CD14-positive monocyte (primary cell): ENCODE measurements at regions not wholly inside any gene's neighbourhood (a gene's known extent, or its start where the extent isn't known, plus 50 kb on each side); places are given as distances from the start of the nearest gene placed in this dataset.

Experiments
- DNase-seq, 3 donors: peaks; one replicate each; pipeline ENCODE4 v3.0.0-alpha.2; 2011 to 2022
- H2AFZ ChIP-seq: 2 replicates; pipeline ENCODE4 v1.6.0; 2012; ENCODE audit warnings: mild to moderate bottlenecking, low read depth, low read length, inconsistent platforms; ENCODE audit not compliant: insufficient read depth, poor library complexity, severe bottlenecking
- H3K27ac ChIP-seq, 2 donors: 1 replicate in 1 of 2; 2 replicates in 1 of 2; pipeline ENCODE4 v1.5.1; 2012 to 2013; ENCODE audit warnings: low read length in 2 of 2, control low read depth in 1 of 2, inconsistent platforms in 1 of 2, low read depth in 1 of 2, mild to moderate bottlenecking in 1 of 2
- H3K27me3 ChIP-seq, 2 donors: one replicate each; pipeline versions ENCODE4 v1.6.0 to v1.6.1; 2011 to 2013; ENCODE audit warnings: low read length in 2 of 2; ENCODE audit not compliant: control insufficient read depth in 2 of 2, insufficient read depth in 2 of 2
- H3K36me3 ChIP-seq, 2 donors: replicated peaks in 1 of 2; 1 replicate in 1 of 2; 2 replicates in 1 of 2; pipeline versions ENCODE4 v1.5.1 to v1.6.1; 2012 to 2013; ENCODE audit warnings: low read length in 2 of 2, control low read depth in 1 of 2, inconsistent platforms in 1 of 2, mild to moderate bottlenecking in 1 of 2; ENCODE audit not compliant: insufficient read depth in 2 of 2, control insufficient read depth in 1 of 2
- H3K4me1 ChIP-seq, 2 donors: 1 replicate in 1 of 2; 2 replicates in 1 of 2; pipeline versions ENCODE4 v1.5.1 to v1.6.1; 2012 to 2013; ENCODE audit warnings: low read length in 2 of 2, control low read depth in 1 of 2, inconsistent platforms in 1 of 2, mild to moderate bottlenecking in 1 of 2, moderate library complexity in 1 of 2; ENCODE audit not compliant: insufficient read depth in 2 of 2, control insufficient read depth in 1 of 2
- H3K4me2 ChIP-seq: replicated peaks from 2 replicates; pipeline ENCODE3; 2012; ENCODE audit warnings: low read length, moderate library complexity, mild to moderate bottlenecking; ENCODE audit not compliant: poor library complexity, severe bottlenecking; ENCODE audit errors: extremely low read depth
- H3K4me3 ChIP-seq, 3 experiments: fragments of 200-600 bp in 1 of 3; sonication (generic) in 1 of 3; replicated peaks in 1 of 3; 1 replicate in 2 of 3; 2 replicates in 1 of 3; pipeline ENCODE4 v1.5.1; 2011 to 2013; ENCODE audit warnings: low read length in 3 of 3, mild to moderate bottlenecking in 3 of 3, control low read depth in 2 of 3, low read depth in 2 of 3, inconsistent platforms in 1 of 3, moderate library complexity in 1 of 3
- H3K79me2 ChIP-seq: 2 replicates; pipeline ENCODE4 v1.6.0; 2012; ENCODE audit warnings: mild to moderate bottlenecking, control low read depth, inconsistent platforms, low read length, moderate library complexity; ENCODE audit not compliant: insufficient read depth
- H3K9ac ChIP-seq: 2 replicates; pipeline ENCODE4 v1.6.0; 2017; ENCODE audit warnings: low read length, mild to moderate bottlenecking; ENCODE audit not compliant: insufficient read depth, poor library complexity, severe bottlenecking
- H3K9me3 ChIP-seq, 2 donors: replicated peaks in 1 of 2; 1 replicate in 1 of 2; 2 replicates in 1 of 2; pipeline versions ENCODE4 v1.5.1 to v1.6.1; 2012 to 2013; ENCODE audit warnings: low read length in 2 of 2, control low read depth in 1 of 2; ENCODE audit not compliant: control insufficient read depth in 1 of 2, insufficient read depth in 1 of 2
- H4K20me1 ChIP-seq: 2 replicates; pipeline ENCODE4 v1.6.0; 2012; ENCODE audit warnings: mild to moderate bottlenecking, low read length, control low read depth, moderate library complexity; ENCODE audit not compliant: insufficient read depth
- H3K27ac Mint-ChIP-seq, 7 donors: one replicate each; pipeline ENCODE4 v1.8.0; 2020; ENCODE audit warnings: mild to moderate bottlenecking in 7 of 7, mixed read lengths in 7 of 7, moderate library complexity in 6 of 7, inconsistent platforms in 2 of 7
- H3K27me3 Mint-ChIP-seq, 3 donors: one replicate each; pipeline ENCODE4 v1.8.0; 2021 to 2022; ENCODE audit warnings: low read depth in 3 of 3, mild to moderate bottlenecking in 3 of 3, mixed read lengths in 3 of 3, moderate library complexity in 3 of 3, inconsistent platforms in 1 of 3
- H3K36me3 Mint-ChIP-seq, 2 donors: one replicate each; pipeline ENCODE4 v1.8.0; 2020; ENCODE audit warnings: mixed read lengths in 2 of 2, inconsistent platforms in 1 of 2, mild to moderate bottlenecking in 1 of 2
- H3K4me1 Mint-ChIP-seq: one replicate; pipeline ENCODE4 v1.8.0; 2020; ENCODE audit warnings: mild to moderate bottlenecking, mixed read lengths
- H3K4me3 Mint-ChIP-seq, 2 donors: one replicate each; pipeline ENCODE4 v1.8.0; 2020; ENCODE audit warnings: mild to moderate bottlenecking in 2 of 2, mixed read lengths in 2 of 2, moderate library complexity in 1 of 2
- H3K9me3 Mint-ChIP-seq, 7 donors: one replicate each; pipeline ENCODE4 v1.8.0; 2020 to 2022; ENCODE audit warnings: mixed read lengths in 7 of 7, mild to moderate bottlenecking in 6 of 7, moderate library complexity in 6 of 7, inconsistent platforms in 2 of 7
- CTCF ChIP-seq: fragments of 200-600 bp; IDR thresholded peaks from one replicate; pipeline ENCODE4 v1.8.0; 2022; ENCODE audit warnings: antibody characterized with exemption, mild to moderate bottlenecking
- WGBS: methylation state at CpG from one replicate; pipeline ENCODE4 v1.1.5; 2013; ENCODE audit warnings: missing lambda C conversion rate; ENCODE audit not compliant: insufficient coverage; 5-methylcytosine and 5-hydroxymethylcytosine counted together
- intact Hi-C, 2 donors: fragments of 100-400 bp; cut with micrococcal nuclease; formaldehyde crosslinking; loops; one replicate each; pipeline versions ENCODE4 v1.15.0 to v1.15.1; 2023

DNA sequence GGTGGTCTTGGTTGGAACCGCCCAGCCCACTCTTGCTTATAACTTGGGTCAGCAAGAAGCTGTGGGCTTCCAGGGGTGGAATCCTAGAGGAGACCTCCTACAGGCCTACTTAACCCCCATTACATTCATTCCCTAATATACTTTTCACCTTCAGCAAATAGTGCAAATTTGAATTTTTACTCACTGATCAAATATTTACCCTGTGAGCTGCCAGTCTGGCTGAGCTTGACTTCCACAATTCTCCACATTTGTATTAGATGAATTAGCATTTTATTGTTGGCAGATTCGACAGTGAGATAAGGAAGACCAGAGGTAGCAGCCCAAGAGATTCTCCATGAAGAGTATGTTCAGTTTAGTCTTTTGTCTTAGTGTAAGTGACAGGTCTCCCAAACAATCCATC, 199.6 kb downstream of the BCOR start:
- no peaks in the 10 kb centered on the region for H4K20me1 ChIP-seq
- Mint-ChIP-seq H3K4me1 (peaks cover 23% of the 10 kb centered on the region), H3K9me3 (peaks cover 0 to 3% (median 0%) of the 10 kb centered on the region in 7 donors), H3K27ac (peak overlapping the region in 1 of 7 donors; percentile 5), H3K27me3 (peaks cover 0 to 2% (median 1%) of the 10 kb centered on the region in 3 donors), H3K4me3 (no peak overlapping the region), H3K36me3 (no peaks in the 10 kb centered on the region)
- no CpG with 5 or more reads among the region's 2 CpGs for WGBS
- H3K4me1 ChIP-seq = peaks cover 12 to 25% of the 10 kb centered on the region in 2 donors
- H3K4me2 ChIP-seq = no peak overlapping the region
- no peaks in the 10 kb centered on the region for H3K27me3 ChIP-seq
- no peak overlapping the region for H3K4me3 ChIP-seq
- H3K9me3 ChIP-seq = no peaks in the 10 kb centered on the region
- intact Hi-C loops = no loop called here
- no peaks in the 10 kb centered on the region for H3K79me2 ChIP-seq
- no peak for DNase-seq
- no peaks in the 10 kb centered on the region for H3K36me3 ChIP-seq
- H3K9ac ChIP-seq = no peak overlapping the region
- TF ChIP-seq CTCF = no peak
- H2AFZ ChIP-seq = no peak overlapping the region
- H3K27ac ChIP-seq = no peak overlapping the region

GRCh38 chrX:39899059-39899458, 198.7 kb downstream of the BCOR start:
- Histone ChIP-seq H3K79me2 (no peaks in the 10 kb centered on the region), H3K27me3 (no peaks in the 10 kb centered on the region), H3K4me3 (no peak overlapping the region), H2AFZ (no peak overlapping the region), H4K20me1 (no peaks in the 10 kb centered on the region), H3K4me2 (no peak overlapping the region), H3K9me3 (no peaks in the 10 kb centered on the region), H3K27ac (no peak overlapping the region), H3K4me1 (peaks cover 11 to 22% of the 10 kb centered on the region in 2 donors), H3K36me3 (no peaks in the 10 kb centered on the region), H3K9ac (no peak overlapping the region)
- intact Hi-C loops = no loop called here
- Mint-ChIP-seq H3K27ac (no peak overlapping the region), H3K4me1 (peaks cover 25% of the 10 kb centered on the region), H3K27me3 (peaks cover 1 to 2% (median 2%) of the 10 kb centered on the region in 3 donors), H3K9me3 (peaks cover 0 to 3% (median 0%) of the 10 kb centered on the region in 7 donors), H3K36me3 (no peaks in the 10 kb centered on the region), H3K4me3 (no peak overlapping the region)
- 93% methylated on average over 3 of the region's 10 CpGs for WGBS
- TF ChIP-seq CTCF = no peak
- no peak for DNase-seq
